Fibroblast of skin of abdomen (primary cell): ENCODE measurements at regions not wholly inside any gene's neighbourhood (a gene's known extent, or its start where the extent isn't known, plus 50 kb on each side); places are given as distances from the start of the nearest gene placed in this dataset.

Experiments
- DNase-seq: peaks from one replicate; pipeline ENCODE4 v3.0.0-alpha.2; 2013

- DNase-seq: no peak
Measured at GRCh38 chr7:84535580-84536270, 341.1 kb upstream of the SEMA3A start.

- no peak for DNase-seq
Measured at GRCh38 chr7:84533182-84533581, 338.6 kb upstream of the SEMA3A start.

- no peak for DNase-seq
Measured at GRCh38 chr7:84532196-84532595, 337.6 kb upstream of the SEMA3A start.

- DNase-seq: peak; percentile 74
Measured at GRCh38 chr7:84529480-84530205, 335.1 kb upstream of the SEMA3A start.

- DNase-seq: no peak
Measured at GRCh38 chr7:84528756-84529479, 334.3 kb upstream of the SEMA3A start.

GRCh38 chr7:84524714-84525694 is 330.4 kb upstream of the SEMA3A start:
- DNase-seq: peak; percentile 66

GRCh38 chr7:84513061-84513460 is 318.5 kb upstream of the SEMA3A start:
- DNase-seq: no peak

- DNase-seq: no peak
Measured at GRCh38 chr7:84512055-84512454, 317.5 kb upstream of the SEMA3A start.

- DNase-seq: peak; percentile 85
Measured at GRCh38 chr7:84510505-84510904, 315.9 kb upstream of the SEMA3A start.

GRCh38 chr7:84509522-84509921 is 314.9 kb upstream of the SEMA3A start:
- DNase-seq: no peak

GRCh38 chr7:84508606-84509005 is 314.0 kb upstream of the SEMA3A start:
- no peak for DNase-seq

GRCh38 chr7:84507529-84507928 is 312.9 kb upstream of the SEMA3A start:
- no peak for DNase-seq

- DNase-seq: peak; percentile 49
Measured at GRCh38 chr7:84506151-84506550, 311.6 kb upstream of the SEMA3A start.

GRCh38 chr7:84502239-84502638 is 307.6 kb upstream of the SEMA3A start:
- DNase-seq: no peak

GRCh38 chr7:84497873-84498272 is 303.3 kb upstream of the SEMA3A start:
- DNase-seq: peak; percentile 25

GRCh38 chr7:84495128-84495527 is 300.5 kb upstream of the SEMA3A start:
- DNase-seq: no peak

GRCh38 chr7:84492098-84493034 is 297.8 kb upstream of the SEMA3A start:
- peak; percentile 83 for DNase-seq

GRCh38 chr7:84490661-84491060 is 296.1 kb upstream of the SEMA3A start:
- DNase-seq: peak; percentile 26

GRCh38 chr7:84484502-84485079 is 290.0 kb upstream of the SEMA3A start:
- DNase-seq: peak; percentile 8

- no peak for DNase-seq
Measured at GRCh38 chr7:84482476-84482875, 287.9 kb upstream of the SEMA3A start.

- DNase-seq: no peak
Measured at GRCh38 chr7:84479059-84479458, 284.5 kb upstream of the SEMA3A start.
